ENCODE measurements at regions not wholly inside any gene's neighbourhood (a gene's known extent, or its start where the extent isn't known, plus 50 kb on each side); places are given as distances from the start of the nearest gene placed in this dataset.

DNA sequence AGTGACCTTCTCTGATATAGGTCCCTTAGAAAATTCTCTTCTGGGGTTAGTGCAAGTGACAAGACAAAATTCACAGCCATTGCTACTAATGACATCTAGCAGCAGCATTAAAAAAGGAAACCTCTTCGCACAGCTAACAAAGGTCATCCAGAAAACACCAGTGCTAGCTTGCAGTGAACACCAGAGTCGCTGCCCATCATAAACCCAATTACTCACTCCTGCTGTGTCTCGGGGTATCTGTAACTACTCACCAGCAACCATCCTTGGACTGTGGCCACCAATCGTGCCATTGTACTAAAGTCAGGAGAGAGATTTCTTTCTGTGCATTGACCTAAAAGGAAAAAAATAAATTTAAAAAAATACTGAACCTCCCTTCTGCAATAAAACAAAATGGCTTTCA, 1494.7 kb upstream of the CDH8 start:
- 49 to 61% methylated on average over 4 of the region's 4 CpGs for WGBS, 2 donors
- Histone ChIP-seq H3K27me3 (no peaks in the 10 kb centered on the region), H3K9me3 (no peaks in the 10 kb centered on the region), H3K27ac (no peak overlapping the region), H3K4me3 (no peak overlapping the region), H3K36me3 (no peaks in the 10 kb centered on the region), H3K4me1 (peaks cover 0 to 7% (median 0%) of the 10 kb centered on the region in 4 donors)
- no peak for TF ChIP-seq POLR2A (IDR thresholded peaks at IDR 0.05)
- no peak for TF ChIP-seq CTCF (IDR thresholded peaks at IDR 0.05)
- no peak for TF ChIP-seq EP300 (IDR thresholded peaks at IDR 0.05)
- TF ChIP-seq POLR2AphosphoS5 (IDR thresholded peaks at IDR 0.05) = no peak
- intact Hi-C loops (cut with DNase I) = no loop called here
- DNase-seq = no peak

- no peaks in the 10 kb centered on the region for H3K9me3 ChIP-seq
- DNase-seq = no peak
- no peak overlapping the region for H3K4me3 ChIP-seq
- H3K36me3 ChIP-seq = no peaks in the 10 kb centered on the region
- H3K27me3 ChIP-seq = no peaks in the 10 kb centered on the region
- TF ChIP-seq EP300 (IDR thresholded peaks at IDR 0.05) = no peak
- no peak for TF ChIP-seq POLR2AphosphoS5 (IDR thresholded peaks at IDR 0.05)
- no peak for TF ChIP-seq POLR2A (IDR thresholded peaks at IDR 0.05)
- no peak for TF ChIP-seq CTCF (IDR thresholded peaks at IDR 0.05)
- peaks cover 0 to 7% (median 0%) of the 10 kb centered on the region in 4 donors for H3K4me1 ChIP-seq
- H3K27ac ChIP-seq = no peak overlapping the region
- intact Hi-C loops (cut with DNase I) = no loop called here
- 57% methylated on average over 2 of the region's 2 CpGs for WGBS, 2 donors
These were observed 1494.0 kb upstream of the CDH8 start for GRCh38 chr16:63530208-63530607.

- Histone ChIP-seq H3K27me3 (no peaks in the 10 kb centered on the region), H3K4me3 (no peak overlapping the region), H3K27ac (no peak overlapping the region), H3K4me1 (peaks cover 0 to 7% (median 0%) of the 10 kb centered on the region in 4 donors), H3K36me3 (no peaks in the 10 kb centered on the region), H3K9me3 (no peaks in the 10 kb centered on the region)
- intact Hi-C loops (cut with DNase I) = no loop called here
- TF ChIP-seq POLR2AphosphoS5 (IDR thresholded peaks at IDR 0.05) (no peak), POLR2A (IDR thresholded peaks at IDR 0.05) (no peak), CTCF (IDR thresholded peaks at IDR 0.05) (no peak), EP300 (IDR thresholded peaks at IDR 0.05) (no peak)
- 82 to 88% methylated on average over 3 of the region's 3 CpGs for WGBS, 2 donors
- no peak for DNase-seq
These were observed 1491.2 kb upstream of the CDH8 start for GRCh38 chr16:63527404-63527803.

GRCh38 chr16:63516394-63516793, 1480.2 kb upstream of the CDH8 start:
- Histone ChIP-seq H3K9me3 (no peaks in the 10 kb centered on the region), H3K27me3 (no peaks in the 10 kb centered on the region), H3K36me3 (no peaks in the 10 kb centered on the region), H3K4me1 (no peaks in the 10 kb centered on the region), H3K27ac (no peak overlapping the region), H3K4me3 (no peak overlapping the region)
- DNase-seq = no peak
- TF ChIP-seq POLR2AphosphoS5 (IDR thresholded peaks at IDR 0.05) (no peak), CTCF (IDR thresholded peaks at IDR 0.05) (no peak), EP300 (IDR thresholded peaks at IDR 0.05) (no peak), POLR2A (IDR thresholded peaks at IDR 0.05) (no peak)
- 74 to 83% methylated on average over 4 of the region's 4 CpGs for WGBS, 2 donors
- intact Hi-C loops (cut with DNase I) = no loop called here

DNA sequence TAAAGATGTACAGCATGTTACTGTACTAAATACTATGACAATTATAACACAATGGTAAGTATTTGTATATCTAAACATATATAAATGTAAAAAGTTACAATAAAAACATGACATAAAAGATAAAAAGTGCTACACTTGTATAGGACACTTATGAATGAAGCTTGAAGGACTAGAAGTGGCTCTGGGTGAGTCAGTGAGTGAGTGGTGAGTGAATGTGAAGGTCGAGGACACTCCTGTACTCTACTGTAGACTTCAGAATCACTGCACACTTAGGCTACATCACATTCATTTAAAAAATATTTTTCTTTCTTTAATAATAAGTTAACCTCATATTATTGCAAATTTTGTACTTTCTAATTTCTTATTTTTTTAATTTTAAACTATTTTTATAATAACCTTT, 1476.7 kb upstream of the CDH8 start:
- no peaks in the 10 kb centered on the region for H3K27me3 ChIP-seq
- TF ChIP-seq POLR2AphosphoS5 (IDR thresholded peaks at IDR 0.05) (no peak), EP300 (IDR thresholded peaks at IDR 0.05) (no peak), CTCF (IDR thresholded peaks at IDR 0.05) (no peak), POLR2A (IDR thresholded peaks at IDR 0.05) (no peak)
- 5 to 69% methylated on average over 1 of the region's 1 CpG for WGBS, 2 donors
- intact Hi-C loops (cut with DNase I) = no loop called here
- no peaks in the 10 kb centered on the region for H3K9me3 ChIP-seq
- no peaks in the 10 kb centered on the region for H3K4me1 ChIP-seq
- no peak overlapping the region for H3K27ac ChIP-seq
- no peaks in the 10 kb centered on the region for H3K36me3 ChIP-seq
- H3K4me3 ChIP-seq = no peak overlapping the region
- DNase-seq = no peak
